ENCODE measurements at regions not wholly inside any gene's neighbourhood (a gene's known extent, or its start where the extent isn't known, plus 50 kb on each side); places are given as distances from the start of the nearest gene placed in this dataset.

DNA sequence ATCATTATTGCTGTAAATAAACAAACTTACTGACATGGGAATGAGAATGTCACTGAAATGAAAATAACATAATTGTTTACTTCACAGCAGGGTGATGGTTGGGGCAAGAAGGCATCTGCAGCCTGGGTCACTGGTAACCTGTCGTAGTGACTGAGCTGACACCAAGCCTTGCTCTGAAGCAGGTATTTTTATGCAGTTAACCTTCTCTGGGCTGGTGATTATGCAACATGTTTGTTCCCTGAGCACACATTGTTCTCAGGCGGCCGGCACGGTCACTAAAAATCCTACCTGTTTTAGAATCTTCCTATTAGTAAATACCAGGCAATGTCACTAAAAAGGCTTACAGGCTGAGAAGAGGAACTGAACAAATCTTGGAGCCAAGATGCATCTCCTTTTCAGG lies 157.7 kb upstream of the NR3C1 start:
- no peak for DNase-seq (ENCODE audit: low spot score)

DNA sequence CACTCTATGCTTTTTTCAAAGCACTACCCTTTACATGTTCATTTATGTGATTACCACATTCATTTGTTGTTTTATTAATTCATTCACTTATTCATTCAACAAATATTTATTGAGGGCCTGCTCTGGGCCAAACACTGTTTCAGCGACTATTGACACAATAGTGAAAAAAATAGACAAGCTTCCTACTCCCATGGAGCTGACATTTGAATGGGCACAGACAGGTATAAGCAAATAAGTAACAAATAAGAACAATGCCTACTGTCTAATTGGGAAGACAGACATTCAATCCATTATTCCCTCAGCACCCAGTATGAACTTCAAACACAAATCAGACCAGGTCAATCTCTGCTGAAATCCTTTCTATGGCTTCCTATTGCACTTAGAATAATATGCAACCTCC lies 156.9 kb upstream of the NR3C1 start:
- DNase-seq (ENCODE audit: low spot score), result no peak

DNA sequence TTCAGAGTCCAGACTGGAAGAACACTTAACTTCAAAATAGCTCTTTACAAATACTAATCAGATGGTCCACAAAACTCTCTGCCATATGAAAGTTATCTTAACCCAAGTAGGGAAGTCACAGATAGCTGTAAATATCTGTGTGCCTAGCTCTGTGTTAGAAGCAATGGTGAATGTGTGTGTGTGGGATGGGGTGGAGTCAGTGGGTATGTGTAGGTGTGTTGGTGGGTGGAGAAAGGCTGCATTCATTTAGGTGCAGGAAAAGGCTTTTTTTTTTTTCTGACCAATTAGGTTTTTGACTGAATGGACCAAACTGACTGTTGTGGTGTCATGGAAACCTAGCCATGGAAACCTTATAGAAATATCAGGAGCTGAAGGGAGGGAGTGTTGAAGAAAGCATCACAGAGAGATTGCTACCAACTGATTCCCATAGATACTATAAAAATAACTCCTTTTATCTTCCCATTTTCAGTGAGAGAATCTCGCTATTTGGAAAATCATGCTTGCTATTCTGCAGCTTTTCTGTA lies 156.2 kb upstream of the NR3C1 start:
- no peak for DNase-seq (ENCODE audit: low spot score)

DNA sequence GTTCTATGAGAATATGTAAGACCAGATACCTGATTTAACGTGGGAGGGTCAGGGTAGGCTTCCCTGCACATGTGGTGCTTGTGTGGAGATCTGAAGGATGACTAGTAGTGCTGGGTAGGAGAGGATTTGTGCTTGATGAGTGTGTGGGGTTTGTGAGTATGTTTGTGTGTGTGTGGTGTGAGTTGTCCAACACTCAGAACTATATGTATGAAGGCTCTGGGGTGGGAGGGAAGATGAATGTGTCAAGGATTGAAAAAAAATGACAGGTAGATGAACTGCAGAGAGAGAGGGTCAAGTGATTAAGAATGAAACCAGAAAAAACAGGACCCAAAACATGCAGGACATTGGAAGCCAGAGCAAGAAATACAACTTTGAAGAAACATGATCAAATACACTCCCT lies 154.6 kb upstream of the NR3C1 start:
- DNase-seq (ENCODE audit: low spot score), result no peak

DNA sequence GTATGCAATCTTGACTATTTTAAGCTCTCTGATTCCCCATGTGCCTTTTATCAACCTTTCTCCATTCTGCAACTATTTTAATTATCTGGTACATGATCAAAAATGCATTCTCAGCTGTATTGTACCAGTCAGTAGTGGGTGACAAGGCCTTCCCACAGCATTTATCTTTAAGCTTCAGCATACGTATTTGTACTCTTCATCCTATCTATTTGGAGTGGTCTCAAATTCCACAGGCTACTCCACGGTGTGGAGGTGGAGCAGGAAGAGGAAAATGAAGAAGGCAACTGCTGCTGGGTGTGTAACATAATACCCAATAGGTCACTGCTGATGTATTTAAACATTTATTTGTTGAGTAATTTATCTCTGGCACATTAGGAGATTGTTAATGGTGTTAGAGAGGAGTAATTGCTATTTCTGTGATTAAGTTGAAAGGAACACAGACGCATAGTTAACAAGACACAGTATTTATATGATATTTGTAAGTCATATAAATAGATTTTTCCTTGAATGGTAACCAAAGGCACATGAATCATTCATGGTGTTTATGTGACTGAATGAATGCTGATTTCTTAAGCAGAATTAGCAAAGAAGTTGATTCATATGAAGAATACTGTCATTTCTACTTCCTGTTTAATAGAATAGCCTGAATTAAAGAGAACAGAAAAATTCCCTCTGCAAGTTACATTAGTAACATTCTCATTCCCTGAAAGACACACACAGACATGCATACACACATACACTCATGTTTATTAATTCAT lies 153.8 kb upstream of the NR3C1 start:
- DNase-seq (ENCODE audit: low spot score), result no peak

DNA sequence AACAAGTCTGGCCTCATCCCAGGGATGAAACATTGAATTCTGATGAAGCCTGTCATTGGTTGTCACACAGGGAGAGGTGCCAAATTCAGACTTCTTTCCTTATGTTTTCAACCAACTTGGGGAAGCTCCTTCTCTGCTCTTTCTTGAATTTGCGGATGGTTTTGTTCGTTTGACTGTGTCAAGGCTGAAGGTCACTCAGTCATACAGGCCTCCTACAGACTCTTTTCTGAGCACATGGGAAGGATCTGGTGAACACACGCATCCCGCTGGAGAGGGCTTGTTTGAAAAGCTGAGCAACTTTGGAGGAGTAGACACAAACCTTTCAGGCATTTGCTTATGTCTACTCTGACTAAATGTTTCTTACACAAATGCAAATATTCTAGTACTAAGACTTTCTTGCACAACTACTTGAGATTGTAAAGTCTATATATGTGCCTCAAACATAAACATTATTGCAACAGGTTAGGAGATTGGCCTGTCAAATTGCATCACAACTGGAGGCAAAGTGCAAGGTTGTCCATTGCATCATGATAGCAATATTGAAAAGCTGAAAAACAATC lies 151.5 kb upstream of the NR3C1 start:
- DNase-seq (ENCODE audit: low spot score), result no peak

DNA sequence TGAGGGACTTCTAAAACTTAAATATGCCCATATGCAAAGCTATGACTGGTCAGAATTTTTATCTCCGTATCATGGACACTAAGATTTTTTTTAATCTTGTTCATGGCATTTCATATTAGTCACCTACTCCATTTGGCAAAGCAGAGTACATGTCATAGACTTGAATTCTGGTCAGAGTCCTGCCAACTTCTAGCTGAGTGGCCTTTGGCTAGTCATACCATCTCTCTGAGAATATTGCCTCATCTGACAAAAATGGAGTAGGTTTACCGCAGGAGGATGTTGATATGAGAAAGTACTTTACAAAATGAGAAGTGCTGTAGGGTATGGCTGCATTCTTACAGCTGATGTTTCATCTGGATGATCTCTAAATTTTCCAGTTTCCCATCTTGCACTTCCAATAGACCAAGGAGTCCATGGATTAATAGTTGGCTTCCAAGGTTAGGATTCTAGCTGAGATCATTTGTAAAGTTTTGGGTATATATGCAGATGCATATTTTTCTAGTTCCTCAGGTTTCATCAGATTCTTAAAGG lies 150.8 kb upstream of the NR3C1 start:
- DNase-seq (ENCODE audit: low spot score), result no peak

DNA sequence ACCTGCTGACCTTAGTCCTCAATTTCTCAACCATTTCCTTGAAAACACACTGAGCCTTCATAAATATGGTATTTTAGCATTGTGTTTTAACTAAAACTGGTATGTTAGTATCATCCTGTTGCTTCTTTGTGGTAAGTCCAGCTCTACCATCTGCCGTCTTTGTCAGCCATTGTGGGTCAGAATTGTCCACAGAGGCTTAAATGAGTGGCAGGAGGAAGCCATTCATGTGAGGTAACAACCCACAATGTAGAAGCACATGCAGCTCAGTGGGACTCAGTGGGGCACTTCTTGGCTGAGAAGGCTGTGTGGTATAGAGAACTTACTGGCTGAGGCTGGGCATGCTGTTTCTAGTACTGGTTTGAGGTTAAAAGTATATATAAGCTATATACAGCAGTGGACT lies 149.2 kb upstream of the NR3C1 start:
- DNase-seq (ENCODE audit: low spot score), result no peak

DNA sequence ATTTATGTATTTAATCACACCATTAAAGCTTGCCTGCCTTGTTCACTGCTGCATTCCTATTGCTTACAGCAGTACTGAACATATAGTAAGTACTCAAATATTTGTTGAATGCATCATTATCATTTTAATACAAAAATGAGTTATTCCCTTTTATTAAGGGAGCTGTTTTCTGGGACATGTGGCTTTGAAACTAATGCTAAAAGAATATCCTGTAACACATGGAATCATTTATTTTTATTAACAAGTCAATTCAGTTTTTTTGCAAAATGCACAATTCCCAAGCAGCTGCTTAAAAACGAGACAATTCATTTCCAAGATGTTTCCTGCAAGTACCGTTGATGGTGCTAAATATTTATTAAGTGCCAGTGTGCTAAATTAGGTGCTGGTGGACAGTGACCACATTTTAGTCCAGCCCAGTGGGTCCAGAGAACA lies 148.3 kb upstream of the NR3C1 start:
- DNase-seq (ENCODE audit: low spot score), result no peak

DNA sequence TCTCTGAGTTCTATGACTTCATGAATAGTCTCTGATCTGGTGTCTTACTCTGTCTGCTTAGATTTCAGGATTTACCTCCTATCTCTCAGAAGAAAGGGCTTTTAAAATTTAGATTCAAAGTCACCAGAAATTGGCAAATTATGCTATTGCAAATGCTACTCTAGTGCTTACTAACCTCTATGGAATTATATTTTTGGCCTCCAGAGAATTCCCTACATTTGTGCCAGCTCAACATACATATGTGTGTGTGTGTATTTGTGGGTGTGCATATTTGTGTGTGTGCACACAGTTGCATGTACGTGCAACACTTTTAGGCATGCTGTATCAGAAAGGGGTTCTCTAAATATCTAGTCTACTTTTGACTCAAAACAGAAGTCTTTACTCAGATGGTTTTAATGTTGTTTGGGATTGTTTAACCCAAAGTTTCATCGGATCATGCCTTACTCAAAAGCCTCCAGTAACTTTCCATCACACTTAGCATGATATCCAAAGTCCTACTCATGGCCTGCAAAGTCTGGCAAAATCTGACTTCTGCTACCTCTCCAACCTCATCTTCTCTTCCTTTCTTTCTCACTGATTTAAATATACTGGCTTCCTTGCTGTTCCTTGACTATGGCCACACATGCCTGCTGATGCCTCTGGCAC lies 147.6 kb upstream of the NR3C1 start:
- no peak for DNase-seq (ENCODE audit: low spot score)

DNA sequence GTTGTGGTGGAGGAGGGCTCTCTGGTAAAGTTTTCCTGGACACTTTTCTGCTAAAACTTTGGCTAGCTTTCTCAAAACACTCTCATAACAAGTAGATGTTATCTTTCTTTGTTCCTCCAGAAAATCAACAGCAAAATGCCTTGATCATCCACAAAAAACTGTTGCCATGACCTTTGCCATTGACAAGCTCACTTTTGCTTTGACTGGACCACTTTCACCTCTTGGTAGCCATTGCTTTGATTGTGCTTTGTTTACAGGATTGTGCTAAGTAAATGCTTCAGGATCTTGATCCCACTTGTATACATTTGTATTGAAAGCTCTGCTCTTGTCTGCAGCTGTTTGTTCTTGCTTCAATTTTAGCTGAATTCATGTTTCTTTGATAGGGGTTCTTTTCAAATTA lies 143.9 kb upstream of the NR3C1 start:
- DNase-seq (ENCODE audit: low spot score), result no peak

DNA sequence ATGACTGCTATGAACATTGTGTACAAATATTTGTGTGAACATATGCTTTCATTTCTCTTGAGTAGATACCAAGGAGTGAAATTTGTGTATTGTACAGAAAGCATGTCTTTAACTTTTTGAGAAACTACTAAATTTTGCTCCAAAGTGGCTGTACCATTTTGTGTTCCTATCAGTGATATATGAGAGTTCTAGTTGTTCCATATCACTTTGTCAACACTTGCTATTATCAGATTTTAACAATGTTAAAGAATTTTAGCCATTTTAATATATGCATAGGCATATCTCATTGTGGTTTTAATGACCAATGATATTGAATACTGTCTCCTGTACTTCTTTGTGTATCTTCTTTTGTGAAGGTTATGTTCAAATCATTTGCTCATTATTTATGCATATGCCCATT lies 142.9 kb upstream of the NR3C1 start:
- DNase-seq (ENCODE audit: low spot score), result no peak

DNA sequence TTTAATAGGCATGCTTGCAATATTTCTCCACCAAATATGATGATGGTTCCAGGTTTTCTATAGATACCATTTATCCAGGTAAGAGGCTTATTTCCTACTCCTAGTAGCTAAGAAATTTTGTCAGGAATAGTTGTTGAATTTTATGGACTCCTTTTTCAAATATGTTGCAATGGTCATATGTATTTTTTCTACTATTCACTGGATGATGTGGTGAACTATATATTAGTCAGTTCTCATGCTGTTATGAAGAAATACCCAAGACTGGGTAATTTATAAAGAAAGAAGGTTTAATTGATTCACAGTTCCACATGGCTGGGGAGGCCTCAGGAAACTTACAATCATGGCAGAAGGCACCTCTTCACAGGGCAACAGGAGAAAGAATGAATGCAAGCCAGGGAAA lies 141.1 kb upstream of the NR3C1 start:
- no peak for DNase-seq (ENCODE audit: low spot score)

DNA sequence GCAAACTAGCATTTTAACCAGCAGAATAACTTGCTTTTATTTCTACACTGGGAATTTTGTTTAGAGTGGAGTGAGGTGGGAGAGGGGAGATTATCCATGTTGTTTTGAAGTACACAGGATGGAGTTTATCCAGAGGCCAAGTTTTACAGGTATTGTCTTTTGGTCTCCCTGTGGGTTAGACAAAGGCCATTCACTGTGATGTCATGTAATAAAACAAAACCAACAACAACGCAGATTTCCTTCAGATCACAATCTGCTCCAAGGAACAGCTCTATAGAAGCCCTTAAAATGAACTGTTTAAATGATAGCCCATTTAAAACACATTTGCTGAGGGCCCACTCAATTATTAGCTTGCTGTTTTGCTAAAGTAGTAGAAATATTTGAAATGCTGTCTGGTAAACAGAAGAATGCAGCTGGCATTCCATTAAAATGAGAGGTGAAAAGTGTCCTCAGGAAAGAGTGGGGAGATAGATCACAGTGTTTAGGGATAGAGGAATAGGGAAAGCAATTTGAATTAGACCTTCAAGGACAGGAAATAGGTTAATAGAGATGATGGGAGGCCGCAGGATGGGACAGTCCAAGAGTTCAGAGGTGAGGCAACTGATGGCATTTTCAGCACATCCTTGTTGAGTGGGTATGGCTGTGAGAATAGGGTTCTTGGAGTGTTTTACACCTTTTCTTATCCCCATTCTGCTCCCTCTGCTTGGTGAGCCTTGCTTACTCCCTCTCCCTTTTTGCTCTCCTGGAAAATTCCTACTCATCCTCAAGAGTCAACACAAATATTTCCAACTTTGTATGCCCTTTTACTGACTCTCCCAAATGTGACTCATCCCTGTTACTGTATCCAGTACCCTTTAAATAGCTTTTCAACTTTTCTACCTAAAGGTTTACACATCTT lies 140.1 kb upstream of the NR3C1 start:
- DNase-seq (ENCODE audit: low spot score), result no peak

DNA sequence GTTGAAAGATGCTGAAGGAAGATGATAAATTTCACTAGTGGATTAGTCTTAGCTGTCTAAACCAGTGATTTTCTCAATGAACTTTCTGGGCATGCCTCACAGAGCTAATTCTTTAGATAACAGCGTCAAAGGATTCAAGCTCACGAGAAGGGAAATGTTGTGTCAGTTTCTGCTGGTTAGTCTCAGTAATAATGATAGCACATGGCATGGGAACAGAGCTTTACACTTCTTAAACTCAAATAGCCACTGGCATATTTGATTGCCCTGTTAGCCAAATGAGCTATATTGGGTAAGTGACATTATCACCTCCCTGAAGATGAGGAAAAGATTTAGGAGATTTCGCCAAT lies 139.3 kb upstream of the NR3C1 start:
- DNase-seq (ENCODE audit: low spot score), result no peak

DNA sequence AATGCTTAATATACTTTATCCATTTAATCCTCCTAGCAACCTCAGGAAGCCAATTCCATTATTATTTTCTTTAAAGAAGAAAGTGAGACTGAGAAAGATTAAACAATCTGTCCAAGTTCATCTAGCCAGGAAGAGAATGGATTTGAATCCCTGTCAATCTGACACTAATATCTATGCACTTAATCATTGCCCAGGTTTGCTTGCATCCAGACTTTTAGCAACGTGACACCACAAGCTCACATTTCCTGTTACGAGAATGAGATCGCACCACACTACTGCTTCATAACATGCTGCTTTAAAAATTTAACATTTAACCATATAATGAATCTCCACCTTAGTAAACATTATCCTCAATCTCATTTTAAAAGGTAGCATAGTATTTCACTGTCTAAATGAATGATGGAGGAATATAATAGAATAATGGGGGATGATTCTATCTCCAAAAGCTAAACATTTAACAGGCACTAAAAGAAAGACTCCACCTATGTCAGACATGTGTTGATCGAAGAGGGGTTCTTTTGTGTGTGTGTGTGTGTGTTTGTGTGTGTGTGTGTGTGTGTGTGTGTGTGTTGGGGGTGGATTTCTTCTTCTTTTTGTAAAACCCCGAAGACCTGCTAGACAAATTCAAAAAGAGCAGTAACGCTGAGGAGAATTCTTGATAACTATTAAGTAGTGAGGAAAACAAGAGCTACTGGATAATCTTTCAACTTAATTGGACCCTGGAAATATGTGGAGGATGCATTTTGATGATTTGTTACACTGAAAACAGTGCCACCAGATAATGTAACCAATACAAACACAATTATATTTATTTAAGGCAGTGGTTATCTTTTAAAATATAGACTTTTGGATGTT lies 138.7 kb upstream of the NR3C1 start:
- no peak for DNase-seq (ENCODE audit: low spot score)

DNA sequence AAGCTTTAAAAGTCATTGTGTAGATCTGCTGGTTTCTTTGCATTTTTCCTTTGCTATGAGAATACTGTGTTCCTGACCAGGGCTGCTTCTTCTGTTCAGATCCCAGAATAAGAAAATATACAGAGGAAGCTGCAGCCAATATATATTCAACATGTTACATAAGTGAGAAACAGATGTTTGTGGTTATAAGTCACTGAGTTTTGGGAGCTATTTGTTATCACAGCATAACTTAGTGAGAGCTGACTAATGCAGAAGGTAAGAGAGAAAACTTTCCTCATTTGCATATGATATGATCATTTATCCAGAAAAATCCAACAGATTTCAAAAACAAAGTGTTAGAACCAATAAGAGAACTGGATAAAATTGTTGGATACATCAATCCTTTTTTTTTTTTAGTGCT lies 136.3 kb upstream of the NR3C1 start:
- no peak for DNase-seq (ENCODE audit: low spot score)

DNA sequence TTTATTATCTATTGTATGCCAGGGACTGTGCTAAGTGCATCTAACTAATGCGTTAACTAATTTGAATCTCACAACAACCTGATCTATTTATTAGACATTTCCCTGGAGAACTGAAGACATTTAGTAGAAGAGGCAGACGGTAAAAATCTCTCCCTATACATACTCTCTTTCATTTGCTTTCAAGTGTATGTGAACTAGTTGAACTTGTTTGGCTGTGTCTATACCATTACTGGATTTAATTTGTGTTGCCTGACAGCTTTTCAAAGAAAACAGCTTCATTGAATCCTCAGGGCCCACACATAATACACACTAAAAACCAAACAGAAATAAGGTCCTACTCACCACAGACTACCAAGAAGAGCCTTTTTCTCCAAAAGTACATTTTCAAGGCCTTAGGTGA lies 133.6 kb upstream of the NR3C1 start:
- no peak for DNase-seq (ENCODE audit: low spot score)

DNA sequence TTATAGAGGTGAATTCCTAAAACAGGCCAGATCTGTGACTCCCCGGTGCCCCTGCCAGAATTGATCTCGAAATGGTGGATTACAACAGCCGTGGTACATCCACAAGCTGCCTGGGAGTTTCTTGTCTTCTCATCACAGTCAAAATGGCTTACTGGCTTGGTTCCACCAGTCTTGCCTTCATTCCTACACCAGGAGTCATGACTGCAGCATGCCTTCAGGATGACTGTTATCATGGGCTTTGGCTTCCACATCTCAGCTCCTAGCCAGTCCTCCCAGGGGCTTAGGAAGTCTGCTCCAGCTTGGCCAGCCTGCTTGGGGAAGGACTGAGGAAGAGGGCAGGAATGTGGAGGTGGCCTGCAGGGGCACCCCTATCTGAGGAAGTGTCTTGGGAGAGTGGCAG lies 132.9 kb upstream of the NR3C1 start:
- DNase-seq (ENCODE audit: low spot score), result no peak

DNA sequence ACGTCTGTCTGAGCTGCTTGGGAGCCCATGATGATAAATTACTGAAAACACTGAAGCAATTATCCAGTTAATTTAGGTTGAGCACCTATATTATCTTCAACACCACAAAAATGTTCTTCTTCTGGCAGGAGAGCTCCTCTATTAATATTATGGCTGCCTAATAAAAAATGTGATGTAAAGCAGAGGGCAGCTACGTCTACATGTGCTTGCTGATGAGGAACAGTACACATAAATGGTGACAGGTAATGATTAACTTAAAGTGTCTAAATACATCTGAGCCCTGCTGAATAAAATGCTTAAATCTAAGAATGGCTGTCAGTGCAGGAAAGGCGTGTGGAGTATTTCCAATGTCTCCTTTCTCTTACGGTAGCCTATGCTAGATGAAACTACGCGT lies 131.3 kb upstream of the NR3C1 start:
- DNase-seq (ENCODE audit: low spot score), result no peak

Data from ecto neural progenitor cell (in vitro differentiated cells).